Adipocyte (in vitro differentiated cells): ENCODE measurements at regions not wholly inside any gene's neighbourhood (a gene's known extent, or its start where the extent isn't known, plus 50 kb on each side); places are given as distances from the start of the nearest gene placed in this dataset.
"Not testable (repeated sequence)": the region's sequence is repeated elsewhere in the genome, so short reads cannot be mapped to it uniquely, and the experiment has no call there.

Source experiments
- DNase-seq: peaks from one replicate; pipeline ENCODE4 v3.0.0-alpha.2; 2015; ENCODE audit warnings: low read depth
- H3K27me3 ChIP-seq: replicated peaks from 2 replicates; pipeline ENCODE4 v1.7.0; 2013; ENCODE audit warnings: mild to moderate bottlenecking, low read length, moderate library complexity; ENCODE audit not compliant: control insufficient read depth, insufficient read depth
- H3K36me3 ChIP-seq: 2 replicates; pipeline ENCODE4 v1.7.0; 2013; ENCODE audit warnings: low read length, mild to moderate bottlenecking, moderate library complexity; ENCODE audit not compliant: control insufficient read depth, insufficient read depth, severe bottlenecking
- H3K4me1 ChIP-seq: 2 replicates; pipeline ENCODE4 v1.7.0; 2013; ENCODE audit warnings: mild to moderate bottlenecking, low read length, moderate library complexity; ENCODE audit not compliant: control insufficient read depth, insufficient read depth
- H3K4me3 ChIP-seq: 2 replicates; pipeline ENCODE4 v1.7.0; 2013; ENCODE audit warnings: mild to moderate bottlenecking, low read length, moderate library complexity
- H3K9ac ChIP-seq: 2 replicates; pipeline ENCODE4 v1.7.0; 2013; ENCODE audit warnings: mild to moderate bottlenecking, low read length, moderate library complexity
- H3K9me3 ChIP-seq: 2 replicates; pipeline ENCODE4 v1.7.0; 2013; ENCODE audit warnings: mild to moderate bottlenecking, low read length, moderate library complexity; ENCODE audit not compliant: control insufficient read depth

- Histone ChIP-seq H3K4me1 (no peaks in the 10 kb centered on the region), H3K9me3 (no peaks in the 10 kb centered on the region)
- no peak for DNase-seq
Observed at GRCh38 chr3:162945626-162946025, 1449.0 kb downstream of the OTOL1 start.

DNA sequence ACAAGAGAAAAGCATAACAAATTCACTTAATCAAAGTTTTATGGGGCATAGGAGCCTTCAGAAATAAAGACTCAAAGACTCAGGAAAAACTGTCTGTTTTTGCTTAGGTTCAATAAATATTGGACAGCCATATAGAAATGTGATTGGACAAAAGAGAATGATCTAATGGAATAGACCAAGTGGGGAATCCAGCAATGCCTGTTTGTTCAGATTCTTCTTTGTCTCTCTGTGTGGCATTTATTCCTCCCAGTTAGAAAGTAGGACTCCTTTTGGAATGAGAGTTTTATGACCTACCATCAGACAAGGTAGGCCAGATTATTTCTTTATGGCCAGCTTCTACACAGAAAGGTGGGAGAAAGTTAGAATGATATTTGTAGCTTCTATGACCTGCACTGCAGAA is 1460.1 kb downstream of the OTOL1 start:
- H3K36me3 ChIP-seq, result no peaks in the 10 kb centered on the region
- H3K27me3 ChIP-seq, result no peaks in the 10 kb centered on the region
- H3K9ac ChIP-seq, result no peak overlapping the region
- H3K9me3 ChIP-seq, result no peaks in the 10 kb centered on the region
- no peak overlapping the region for H3K4me3 ChIP-seq
- no peaks in the 10 kb centered on the region for H3K4me1 ChIP-seq
- no peak for DNase-seq

More at GRCh38 chr3:162945626-162946025, 1449.0 kb downstream of the OTOL1 start:
- no peak overlapping the region for H3K4me3 ChIP-seq
- H3K36me3 ChIP-seq, result no peaks in the 10 kb centered on the region
- H3K9ac ChIP-seq, result no peak overlapping the region
- H3K27me3 ChIP-seq, result no peaks in the 10 kb centered on the region

- no peak for DNase-seq
- Histone ChIP-seq H3K9me3 (no peaks in the 10 kb centered on the region), H3K9ac (no peak overlapping the region), H3K27me3 (no peaks in the 10 kb centered on the region), H3K36me3 (no peaks in the 10 kb centered on the region), H3K4me3 (no peak overlapping the region), H3K4me1 (no peaks in the 10 kb centered on the region)
Observed at GRCh38 chr3:162960269-162960668, 1463.7 kb downstream of the OTOL1 start.

DNA sequence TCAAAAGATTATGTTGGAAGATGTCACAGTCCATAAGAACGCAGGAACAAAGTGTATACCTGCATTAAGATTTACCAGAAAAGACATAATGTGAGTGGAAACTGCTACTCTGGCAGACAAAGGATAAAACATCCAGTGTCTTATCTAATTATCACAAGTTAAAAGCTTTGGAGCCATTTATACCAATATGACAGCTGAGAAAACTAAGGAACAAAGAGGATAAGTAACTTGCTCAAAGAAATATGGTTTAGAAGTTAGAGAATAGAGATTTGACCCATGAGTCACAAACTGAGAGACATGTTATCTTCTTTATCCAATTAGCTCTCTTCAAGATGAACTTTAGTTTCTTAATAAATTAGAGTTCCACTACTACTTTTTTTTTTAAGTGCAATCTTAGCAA is 1473.7 kb downstream of the OTOL1 start:
- H3K9ac ChIP-seq, result no peak overlapping the region
- no peak overlapping the region for H3K4me3 ChIP-seq
- no peaks in the 10 kb centered on the region for H3K4me1 ChIP-seq
- no peaks in the 10 kb centered on the region for H3K9me3 ChIP-seq
- no peak for DNase-seq
- no peaks in the 10 kb centered on the region for H3K27me3 ChIP-seq
- H3K36me3 ChIP-seq, result no peaks in the 10 kb centered on the region

DNA sequence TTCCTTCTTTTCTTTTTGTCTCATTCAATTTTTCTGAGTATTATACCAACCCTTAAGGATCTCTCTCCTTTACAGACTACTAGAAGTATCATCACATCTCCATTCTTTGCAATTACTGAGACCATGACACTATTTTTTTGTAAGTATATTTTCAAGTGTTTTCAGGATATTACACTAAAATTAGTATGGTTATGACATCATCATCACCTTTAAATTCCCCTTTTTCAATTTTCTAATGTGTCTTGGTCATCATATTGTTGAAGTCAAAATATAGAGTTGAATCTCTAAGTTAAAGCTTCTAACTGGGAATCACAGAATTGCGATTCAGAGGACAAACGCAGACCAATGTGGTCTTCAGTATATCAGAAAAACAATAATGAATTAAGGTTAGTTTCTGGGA is 1475.1 kb downstream of the OTOL1 start:
- H3K27me3 ChIP-seq, result no peaks in the 10 kb centered on the region
- no peak overlapping the region for H3K4me3 ChIP-seq
- H3K36me3 ChIP-seq, result no peaks in the 10 kb centered on the region
- no peaks in the 10 kb centered on the region for H3K9me3 ChIP-seq
- H3K4me1 ChIP-seq, result no peaks in the 10 kb centered on the region
- no peak overlapping the region for H3K9ac ChIP-seq
- DNase-seq, result no peak

GRCh38 chr3:162973428-162973917 is 1476.9 kb downstream of the OTOL1 start:
- no peak for DNase-seq
- Histone ChIP-seq H3K27me3 (no peaks in the 10 kb centered on the region), H3K4me1 (no peaks in the 10 kb centered on the region), H3K36me3 (no peaks in the 10 kb centered on the region), H3K9me3 (no peaks in the 10 kb centered on the region), H3K9ac (no peak overlapping the region), H3K4me3 (no peak overlapping the region)

DNA sequence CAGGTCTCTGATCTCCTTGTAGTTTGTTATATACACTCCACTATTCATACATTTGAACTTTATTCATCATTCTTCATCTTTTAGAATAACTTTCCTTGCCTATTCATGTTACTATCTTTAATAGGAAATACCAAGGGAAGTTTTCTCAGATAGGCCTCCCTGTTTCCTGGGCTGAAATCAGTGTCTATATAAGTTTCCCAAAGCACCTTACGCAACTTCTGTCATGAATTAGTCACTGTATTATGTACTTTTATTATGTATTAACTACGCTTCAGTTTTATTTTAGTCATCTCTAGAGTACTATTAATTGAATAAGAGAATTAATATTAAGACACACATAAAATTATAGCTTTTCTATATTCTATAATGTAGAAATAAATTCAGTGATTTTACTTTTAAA is 1481.5 kb downstream of the OTOL1 start:
- peak; percentile 45 for DNase-seq
- no peaks in the 10 kb centered on the region for H3K4me1 ChIP-seq
- no peaks in the 10 kb centered on the region for H3K27me3 ChIP-seq
- no peak overlapping the region for H3K4me3 ChIP-seq
- H3K36me3 ChIP-seq, result no peaks in the 10 kb centered on the region
- no peaks in the 10 kb centered on the region for H3K9me3 ChIP-seq
- H3K9ac ChIP-seq, result no peak overlapping the region

- Histone ChIP-seq H3K36me3 (no peaks in the 10 kb centered on the region), H3K27me3 (no peaks in the 10 kb centered on the region), H3K4me3 (no peak overlapping the region), H3K9ac (no peak overlapping the region), H3K4me1 (no peaks in the 10 kb centered on the region), H3K9me3 (no peaks in the 10 kb centered on the region)
- DNase-seq, result no peak
Observed at GRCh38 chr3:162984746-162985145, 1488.1 kb downstream of the OTOL1 start.

DNA sequence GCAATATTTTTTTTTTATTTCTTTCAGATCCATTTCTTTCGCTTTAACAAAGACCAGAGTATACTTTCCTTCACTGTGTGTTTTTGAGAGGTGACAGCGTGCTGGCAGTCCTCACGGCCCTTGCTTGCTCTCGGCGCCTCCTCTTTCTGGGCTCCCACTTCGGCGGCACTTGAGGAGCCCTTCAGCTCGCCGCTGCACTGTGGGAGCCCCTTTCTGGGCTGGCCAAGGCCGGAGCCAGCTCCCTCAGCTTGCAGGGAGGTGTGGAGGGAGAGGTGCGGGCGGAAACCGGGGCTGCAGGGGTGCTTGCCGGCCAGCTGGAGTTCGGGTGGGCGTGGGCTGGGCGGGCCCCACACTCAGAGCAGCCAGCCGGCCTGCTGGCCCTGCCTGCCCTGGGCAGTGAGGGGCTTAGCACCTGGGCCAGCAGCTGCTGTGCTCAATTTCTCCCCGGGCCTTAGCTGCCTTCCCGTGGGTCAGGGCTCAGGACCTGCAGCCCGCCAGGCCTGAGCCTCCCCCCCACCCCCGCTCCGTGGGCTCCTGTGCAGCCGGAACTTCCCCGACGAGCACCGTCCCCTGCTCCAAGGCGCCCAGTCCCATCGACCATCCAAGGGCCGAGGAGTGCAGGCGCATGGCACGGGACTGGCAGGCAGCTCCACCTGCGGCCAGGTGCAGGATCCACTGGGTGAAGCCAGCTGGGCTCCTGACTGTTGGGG is 1490.6 kb downstream of the OTOL1 start:
- H3K4me1 ChIP-seq, DNase-seq, H3K9me3 ChIP-seq, H3K9ac ChIP-seq, H3K27me3 ChIP-seq, H3K4me3 ChIP-seq, H3K36me3 ChIP-seq: not testable (repeated sequence)

GRCh38 chr3:162992741-162993140 is 1496.1 kb downstream of the OTOL1 start:
- DNase-seq, result no peak
- Histone ChIP-seq H3K36me3 (no peaks in the 10 kb centered on the region), H3K4me3 (no peak overlapping the region), H3K4me1 (no peaks in the 10 kb centered on the region), H3K9me3 (peaks cover 21% of the 10 kb centered on the region), H3K27me3 (no peaks in the 10 kb centered on the region), H3K9ac (no peak overlapping the region)

DNA sequence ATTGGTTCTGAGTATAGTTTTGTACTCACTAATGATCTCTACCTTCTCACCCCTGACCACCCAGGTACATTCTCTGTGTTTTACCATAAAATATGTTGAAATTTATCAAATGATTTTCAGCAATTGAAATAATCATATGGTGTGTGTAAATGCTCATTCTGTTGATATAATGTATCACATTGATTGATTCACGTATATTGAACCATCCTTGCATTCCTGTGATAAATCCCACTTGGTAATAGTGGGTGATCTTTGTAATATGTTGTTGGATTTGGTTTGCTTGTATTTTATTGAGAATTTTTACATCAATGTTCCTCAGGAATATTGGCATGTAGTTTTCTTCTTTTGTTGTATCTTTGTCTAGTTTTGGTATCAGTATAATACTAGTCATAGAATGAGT is 1497.6 kb downstream of the OTOL1 start:
- Histone ChIP-seq H3K4me1 (no peaks in the 10 kb centered on the region), H3K27me3 (no peaks in the 10 kb centered on the region), H3K9ac (no peak overlapping the region), H3K9me3 (peaks cover 21% of the 10 kb centered on the region), H3K36me3 (no peaks in the 10 kb centered on the region), H3K4me3 (no peak overlapping the region)
- no peak for DNase-seq

GRCh38 chr3:162996368-162996767 is 1499.8 kb downstream of the OTOL1 start:
- Histone ChIP-seq H3K9me3 (peaks cover 21% of the 10 kb centered on the region), H3K27me3 (no peaks in the 10 kb centered on the region), H3K9ac (no peak overlapping the region), H3K4me1 (no peaks in the 10 kb centered on the region), H3K4me3 (no peak overlapping the region), H3K36me3 (no peaks in the 10 kb centered on the region)
- DNase-seq, result no peak
